ENCODE measurements at regions not wholly inside any gene's neighbourhood (a gene's known extent, or its start where the extent isn't known, plus 50 kb on each side); places are given as distances from the start of the nearest gene placed in this dataset.
A peak's percentile ranks its signal among the peaks of the same experiment; 100 is the strongest.

GRCh38 chr10:83937161-83937560 lies 202.1 kb upstream of the GHITM start:
- DNase-seq (ENCODE audit: low spot score) = no peak

GRCh38 chr10:83937826-83938225 lies 201.5 kb upstream of the GHITM start:
- DNase-seq (ENCODE audit: low spot score) = no peak

GRCh38 chr10:83941189-83941588 lies 198.1 kb upstream of the GHITM start:
- DNase-seq (ENCODE audit: low spot score) = no peak

- no peak for DNase-seq (ENCODE audit: low spot score)
These were observed 196.9 kb upstream of the GHITM start for GRCh38 chr10:83942410-83942809.

- DNase-seq (ENCODE audit: low spot score) = no peak
These were observed 196.3 kb upstream of the GHITM start for GRCh38 chr10:83943049-83943448.

GRCh38 chr10:83943920-83944319 lies 195.4 kb upstream of the GHITM start:
- DNase-seq (ENCODE audit: low spot score) = no peak

- DNase-seq (ENCODE audit: low spot score) = no peak
These were observed 193.2 kb upstream of the GHITM start for GRCh38 chr10:83945982-83946718.

- DNase-seq (ENCODE audit: low spot score) = no peak
These were observed 187.0 kb upstream of the GHITM start for GRCh38 chr10:83952314-83952713.

- DNase-seq (ENCODE audit: low spot score) = no peak
These were observed 185.7 kb upstream of the GHITM start for GRCh38 chr10:83953589-83953988.

- no peak for DNase-seq (ENCODE audit: low spot score)
These were observed 185.0 kb upstream of the GHITM start for GRCh38 chr10:83954193-83954799.

- no peak for DNase-seq (ENCODE audit: low spot score)
These were observed 183.9 kb upstream of the GHITM start for GRCh38 chr10:83955406-83955805.

- DNase-seq (ENCODE audit: low spot score) = peak; percentile 41
These were observed 182.0 kb upstream of the GHITM start for GRCh38 chr10:83957168-83957947.

- no peak for DNase-seq (ENCODE audit: low spot score)
These were observed 180.0 kb upstream of the GHITM start for GRCh38 chr10:83959328-83959727.

- DNase-seq (ENCODE audit: low spot score) = no peak
These were observed 179.2 kb upstream of the GHITM start for GRCh38 chr10:83960125-83960524.

GRCh38 chr10:83961620-83962019 lies 177.7 kb upstream of the GHITM start:
- DNase-seq (ENCODE audit: low spot score) = no peak

GRCh38 chr10:83963446-83963845 lies 175.9 kb upstream of the GHITM start:
- DNase-seq (ENCODE audit: low spot score) = no peak

- DNase-seq (ENCODE audit: low spot score) = peak; percentile 21
These were observed 173.8 kb upstream of the GHITM start for GRCh38 chr10:83965473-83965872.

GRCh38 chr10:83968052-83968451 lies 171.3 kb upstream of the GHITM start:
- no peak for DNase-seq (ENCODE audit: low spot score)

GRCh38 chr10:83978681-83979383 lies 160.5 kb upstream of the GHITM start:
- no peak for DNase-seq (ENCODE audit: low spot score)

- DNase-seq (ENCODE audit: low spot score) = no peak
These were observed 156.5 kb upstream of the GHITM start for GRCh38 chr10:83982812-83983211.

GRCh38 chr10:83983578-83984255 lies 155.6 kb upstream of the GHITM start:
- peak; percentile 22 for DNase-seq (ENCODE audit: low spot score)

- DNase-seq (ENCODE audit: low spot score) = no peak
These were observed 155.1 kb upstream of the GHITM start for GRCh38 chr10:83984256-83984640.

Data from iPS-NIHi11 (cell line).